HG03571 (cell line): ENCODE measurements at regions not wholly inside any gene's neighbourhood (a gene's known extent, or its start where the extent isn't known, plus 50 kb on each side); places are given as distances from the start of the nearest gene placed in this dataset.
"Not testable (repeated sequence)": the region's sequence is repeated elsewhere in the genome, so short reads cannot be mapped to it uniquely, and the experiment has no call there.

ENCODE experiments used
- ATAC-seq: cut with Tn5 transposase; IDR thresholded peaks from one replicate; pipeline ENCODE4 v1.9.1; 2021; ENCODE audit not compliant: unreplicated experiment

DNA sequence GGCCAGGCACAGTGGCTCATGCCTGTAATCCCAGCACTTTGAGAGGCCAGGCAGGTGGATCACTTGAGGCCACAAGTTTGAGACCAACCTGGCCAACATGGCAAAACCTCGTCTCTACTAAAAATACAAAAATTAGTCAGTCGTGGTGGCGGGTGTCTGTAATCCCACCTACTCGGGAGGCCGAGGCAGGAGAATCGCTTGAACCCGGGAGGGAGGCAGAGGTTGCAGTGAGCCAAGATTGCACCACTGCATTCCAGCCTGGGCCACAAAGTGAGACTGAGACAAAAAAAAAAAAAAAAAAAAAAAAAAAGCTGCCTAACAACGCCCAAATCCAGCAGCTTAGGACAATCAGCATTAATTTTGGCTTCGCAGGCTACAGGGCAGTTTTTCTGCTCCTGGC, 167.1 kb downstream of the GOSR1 start:
- not testable (repeated sequence) for ATAC-seq

DNA sequence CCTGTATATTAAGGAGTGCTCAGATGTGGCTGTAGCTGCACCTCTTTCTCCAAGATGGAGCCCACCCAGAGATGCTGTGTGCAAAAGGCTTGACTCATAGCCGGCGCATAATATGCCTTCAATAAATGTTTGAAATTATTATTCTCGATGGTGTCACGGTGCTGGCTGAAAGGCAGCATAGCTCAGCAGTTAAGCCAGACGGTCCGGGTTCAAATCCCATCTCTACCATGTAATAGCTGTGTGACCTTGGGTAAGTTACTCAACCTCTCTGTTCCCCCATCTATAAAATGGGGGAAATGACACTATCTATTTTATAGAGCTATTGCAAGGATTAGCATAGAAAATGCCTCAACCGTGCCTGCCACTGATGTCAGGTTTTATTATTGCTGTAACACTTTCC, 164.2 kb downstream of the GOSR1 start:
- ATAC-seq, result not testable (repeated sequence)

DNA sequence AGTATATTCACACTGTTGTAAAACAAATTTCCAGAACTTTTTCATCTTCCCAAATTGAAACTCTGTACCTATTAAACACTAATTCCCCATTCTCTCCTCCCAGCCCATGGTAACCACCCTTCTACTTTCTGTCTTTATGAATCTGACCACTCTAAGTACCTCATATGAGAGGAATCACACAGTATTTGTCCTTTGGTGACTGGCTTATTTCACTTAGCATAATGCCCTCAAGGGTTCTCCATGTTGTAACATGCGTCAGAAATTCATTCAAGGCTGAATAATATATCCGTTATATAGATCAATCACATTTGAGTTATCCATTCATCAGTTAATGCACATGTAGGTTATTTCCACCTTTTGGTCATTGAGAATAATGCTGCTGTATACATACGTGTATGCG, 162.2 kb downstream of the GOSR1 start:
- not testable (repeated sequence) for ATAC-seq

DNA sequence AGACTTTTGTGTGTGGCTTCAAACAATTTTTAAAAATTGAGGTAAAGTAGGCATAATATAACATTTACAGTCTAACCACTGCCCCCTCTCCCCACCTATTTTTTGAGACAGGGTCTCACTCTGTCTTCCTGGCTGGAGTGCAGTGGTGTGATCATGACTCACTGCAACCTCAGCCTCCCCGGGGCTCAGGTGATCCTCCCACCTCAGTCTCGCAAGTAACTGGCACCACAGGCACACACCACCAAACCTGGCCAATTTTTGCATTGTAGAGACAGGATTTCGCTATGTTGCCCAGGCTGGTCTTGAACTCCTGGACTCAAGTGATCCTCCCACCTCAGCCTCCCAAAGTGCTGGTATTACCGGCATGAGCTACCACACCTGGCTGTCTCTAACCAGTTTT, 161.8 kb downstream of the GOSR1 start:
- not testable (repeated sequence) for ATAC-seq

DNA sequence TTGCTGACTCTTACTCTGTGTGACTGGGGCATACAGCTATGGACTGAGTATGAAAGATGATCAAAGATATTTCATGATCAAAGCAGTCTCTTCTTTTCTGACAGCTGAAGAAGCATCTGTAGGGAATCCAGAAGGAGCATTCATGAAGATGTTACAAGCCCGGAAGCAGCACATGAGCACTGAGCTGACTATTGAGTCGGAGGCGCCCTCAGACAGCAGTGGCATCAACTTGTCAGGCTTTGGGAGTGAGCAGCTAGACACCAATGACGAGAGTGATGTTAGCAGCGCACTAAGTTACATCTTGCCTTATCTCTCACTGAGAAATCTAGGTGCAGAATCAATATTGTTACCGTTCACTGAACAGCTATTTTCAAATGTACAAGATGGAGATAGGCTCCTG, 154.4 kb downstream of the GOSR1 start:
- not testable (repeated sequence) for ATAC-seq

DNA sequence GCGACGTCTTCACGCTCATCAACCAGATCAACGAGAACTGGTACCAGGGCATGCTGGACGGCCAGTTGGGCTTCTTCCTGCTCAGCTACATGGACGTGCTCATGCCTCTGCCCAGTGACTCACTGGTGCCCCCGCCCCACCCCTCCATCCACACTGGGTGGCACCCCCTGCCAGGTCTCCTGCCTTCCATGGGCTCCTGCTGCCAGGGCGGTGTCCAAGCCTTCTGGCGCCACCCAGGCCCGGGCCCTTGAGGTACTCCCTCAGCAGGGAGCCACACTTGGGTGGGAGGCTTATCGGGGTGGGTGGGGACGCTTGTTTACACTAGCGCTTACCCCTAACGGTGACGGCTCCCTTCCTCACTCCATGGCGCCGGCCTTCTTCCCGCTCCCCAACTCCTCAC, 148.2 kb downstream of the GOSR1 start:
- ATAC-seq, result not testable (repeated sequence)

DNA sequence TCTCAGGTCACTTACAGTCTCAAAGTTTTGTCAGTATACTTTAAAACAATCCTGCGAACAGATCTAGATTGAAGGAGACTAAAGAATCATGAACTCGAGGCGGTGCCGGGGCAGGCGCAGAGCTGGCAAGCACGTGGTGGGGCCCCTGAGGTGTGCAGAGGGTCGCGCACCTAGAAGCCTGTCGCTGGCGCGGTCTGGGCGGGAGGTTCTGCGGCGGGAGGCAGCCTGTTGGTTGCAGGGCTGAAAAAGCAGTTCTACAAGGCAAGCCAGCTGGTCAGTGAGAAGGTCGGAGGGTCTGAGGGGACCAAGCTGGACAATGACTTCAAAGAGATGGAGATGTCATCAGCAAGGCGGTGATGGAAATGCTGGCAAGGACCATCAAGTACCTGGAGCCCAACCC, 147.0 kb downstream of the GOSR1 start:
- ATAC-seq, result not testable (repeated sequence)

DNA sequence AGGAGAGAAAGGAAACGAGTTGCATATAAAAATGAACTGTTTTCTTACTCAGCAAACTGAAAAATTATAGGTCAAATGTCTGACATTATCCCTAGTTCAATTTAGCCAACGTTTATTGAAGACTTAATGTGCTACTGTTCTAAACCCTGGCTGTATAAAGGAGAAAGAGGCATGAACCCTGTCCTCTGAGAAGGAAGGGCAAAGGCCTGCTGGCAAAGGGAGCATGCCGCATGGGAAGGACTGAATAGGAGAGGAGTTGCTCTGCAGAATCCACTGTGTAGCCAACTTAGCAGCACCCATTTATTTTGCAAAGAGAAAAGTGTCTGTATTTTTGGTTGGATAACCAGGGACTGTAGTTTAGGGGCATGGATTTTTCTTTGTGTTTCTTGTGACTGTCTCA, 132.5 kb downstream of the GOSR1 start:
- ATAC-seq, result not testable (repeated sequence)

DNA sequence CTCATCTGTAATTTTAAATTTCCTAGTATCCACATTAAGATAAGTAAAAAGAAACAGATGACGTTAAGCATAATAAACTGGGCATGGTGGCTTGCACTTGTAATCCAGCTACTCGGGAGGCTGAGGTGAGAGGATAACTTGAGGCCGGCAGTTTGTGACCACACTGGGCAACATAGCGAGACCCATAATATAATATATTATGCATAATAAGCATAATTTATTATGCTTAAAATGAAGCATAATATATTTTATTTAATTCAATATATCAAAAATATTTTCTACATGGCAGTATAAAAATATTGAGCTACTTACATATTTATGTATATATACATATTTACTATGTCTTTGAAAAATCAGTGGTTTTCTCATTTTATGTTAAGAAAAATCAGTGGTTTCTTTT, 128.3 kb downstream of the GOSR1 start:
- no peak for ATAC-seq

DNA sequence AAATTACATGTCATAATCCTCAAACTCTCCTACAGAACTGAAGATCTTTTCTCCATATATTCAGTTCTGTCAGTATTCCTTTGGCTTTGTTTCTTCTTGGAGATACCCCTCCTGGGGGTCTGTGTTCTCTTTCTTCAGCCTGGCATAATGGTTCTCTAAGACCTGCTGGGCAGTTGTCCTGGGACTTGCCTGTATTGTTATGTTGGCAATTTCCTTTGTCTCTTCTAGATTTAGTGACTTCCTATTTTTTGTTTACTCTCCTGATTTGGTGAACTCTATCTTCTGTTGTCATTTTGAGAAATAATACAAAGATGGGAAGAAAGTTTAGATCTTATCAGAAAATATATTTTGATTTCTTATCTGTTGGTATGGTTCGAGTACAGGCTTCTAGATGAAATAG, 127.8 kb downstream of the GOSR1 start:
- ATAC-seq, result no peak

DNA sequence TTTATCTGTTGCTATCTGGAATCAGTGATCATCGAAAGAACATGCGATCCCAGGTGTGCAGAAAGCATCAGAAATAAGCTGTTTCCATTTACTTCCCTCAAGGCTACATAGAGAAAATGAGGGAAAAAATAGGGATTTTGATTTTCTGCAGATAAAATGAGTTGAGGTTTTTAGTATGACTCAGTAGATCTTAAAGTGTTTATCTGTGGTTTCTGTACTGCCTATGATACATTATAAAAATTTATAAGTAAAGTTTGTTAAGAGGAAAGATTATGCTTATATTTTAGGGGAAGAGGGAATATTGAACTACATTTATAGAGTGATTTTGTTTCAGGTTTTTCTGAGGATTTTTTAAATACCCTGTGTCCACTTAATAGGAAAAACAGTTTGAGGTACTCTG, 125.2 kb downstream of the GOSR1 start:
- ATAC-seq, result not testable (repeated sequence)

DNA sequence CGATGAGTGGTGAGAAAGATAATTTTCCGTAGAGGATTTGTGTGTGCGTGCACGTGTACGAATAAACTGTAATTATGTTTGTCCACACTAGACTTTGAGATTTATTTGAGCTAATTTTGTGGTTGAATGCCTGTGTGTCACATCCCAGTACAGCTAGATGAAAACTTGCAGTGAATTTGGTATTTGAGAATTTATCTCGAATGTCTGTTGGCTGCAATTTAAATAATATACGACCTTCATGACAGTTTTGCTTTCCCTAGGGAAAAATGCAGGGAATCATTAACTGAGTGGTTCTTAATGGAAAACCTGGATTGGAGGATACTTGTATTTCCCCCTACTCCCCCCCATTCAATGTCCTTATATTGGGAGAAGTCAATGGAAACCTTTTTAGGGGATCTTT, 124.8 kb downstream of the GOSR1 start:
- not testable (repeated sequence) for ATAC-seq

DNA sequence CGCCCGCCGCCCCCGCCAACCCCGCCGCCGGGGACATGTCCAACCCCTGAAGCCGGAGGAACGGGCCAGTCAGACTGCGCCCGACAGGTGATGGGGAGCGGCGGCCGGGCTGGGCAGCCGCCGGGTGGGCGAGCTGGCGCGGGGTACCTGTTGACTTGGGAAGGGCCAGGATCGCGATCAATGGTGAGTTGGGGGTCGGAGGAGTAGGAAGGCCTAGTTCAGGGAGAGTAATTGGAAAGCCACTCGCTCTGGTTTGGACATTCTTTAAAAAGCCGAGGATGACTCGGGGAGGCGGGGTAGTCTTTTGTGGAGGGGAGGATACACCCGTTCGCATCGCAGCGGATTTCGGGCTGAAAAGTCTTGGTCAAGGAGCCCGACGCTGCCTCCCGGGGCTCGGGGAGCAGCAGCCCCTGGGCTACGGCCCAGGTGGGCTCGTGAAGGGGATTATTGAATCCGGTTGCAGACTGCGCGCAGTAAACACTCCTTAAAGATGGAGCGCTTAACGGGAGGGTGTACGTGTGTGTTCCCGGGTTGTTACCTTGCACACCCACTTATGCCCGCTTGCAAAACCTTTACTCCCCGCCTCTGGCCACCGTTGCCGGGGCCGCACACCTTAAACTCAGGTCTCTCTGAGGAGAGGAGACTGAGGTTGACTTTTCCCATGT, 123.8 kb downstream of the GOSR1 start:
- no peak for ATAC-seq

DNA sequence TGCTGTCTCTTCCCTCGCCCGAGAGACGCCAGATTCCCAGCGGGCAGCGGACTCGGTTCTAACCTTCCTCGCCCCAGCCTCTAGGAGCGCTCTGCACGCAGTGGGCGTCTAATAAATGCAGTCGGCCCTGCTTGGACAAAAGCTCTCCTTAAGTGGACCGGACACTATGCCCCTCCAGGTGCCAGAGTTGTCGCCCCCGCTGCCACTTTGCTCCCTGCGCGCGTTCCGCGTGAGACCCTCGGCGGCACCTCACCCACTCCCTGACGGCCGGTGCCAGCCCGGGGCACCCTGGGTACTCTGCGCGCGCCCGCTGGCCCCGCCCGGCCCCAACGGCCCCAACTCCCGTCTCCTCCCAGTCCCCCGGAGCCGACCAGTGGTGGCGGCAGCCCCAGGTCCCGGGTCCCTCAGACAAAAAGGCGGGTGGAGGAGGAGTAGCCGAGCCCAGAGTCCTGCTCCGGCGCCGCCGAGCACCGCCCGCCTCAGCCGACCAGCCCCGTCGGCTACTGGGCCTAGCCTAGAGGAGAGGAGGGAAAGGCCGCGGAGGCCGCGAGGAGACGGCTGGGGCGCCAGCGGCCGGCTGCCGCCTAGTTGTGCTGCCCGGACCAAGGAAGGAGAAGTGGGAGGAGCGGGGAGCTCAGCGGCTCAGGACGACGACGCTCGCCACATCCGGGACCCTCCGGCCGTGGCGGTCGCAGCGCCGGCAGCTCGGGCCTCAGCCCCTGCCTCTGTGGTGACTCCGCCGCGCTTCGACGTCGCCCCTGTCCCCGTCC, 123.0 kb downstream of the GOSR1 start:
- ATAC-seq, result peak; percentile 77

DNA sequence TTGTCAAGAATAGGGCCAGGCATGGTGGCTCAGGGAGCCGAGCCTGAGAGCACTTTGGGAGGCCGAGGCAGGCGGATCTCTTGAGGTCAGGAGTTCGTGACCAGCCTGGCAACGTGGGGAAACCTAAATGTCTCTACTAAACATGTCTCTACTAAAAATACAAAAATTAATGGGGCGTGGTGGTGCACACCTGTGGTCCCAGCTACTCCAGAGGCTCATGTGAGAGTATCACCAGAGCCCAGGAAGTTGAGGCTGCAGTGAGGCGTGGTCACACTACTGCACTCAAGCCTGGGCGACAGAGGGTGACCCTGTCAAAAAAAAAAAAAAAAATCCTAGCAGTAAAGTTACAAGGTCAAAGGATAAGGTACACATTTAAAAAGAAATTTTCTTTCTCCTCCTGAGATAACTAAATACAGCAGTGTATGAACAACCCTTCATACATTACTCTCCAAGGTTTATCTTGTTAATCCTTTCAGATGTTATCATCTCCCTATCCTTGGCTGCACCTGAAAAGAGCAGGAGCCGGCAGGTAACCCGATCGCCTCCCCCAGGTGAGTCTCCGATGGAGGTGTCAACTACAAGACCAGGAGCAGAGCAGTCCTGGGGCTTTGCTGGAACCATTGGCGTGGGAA, 122.3 kb downstream of the GOSR1 start:
- no peak for ATAC-seq

DNA sequence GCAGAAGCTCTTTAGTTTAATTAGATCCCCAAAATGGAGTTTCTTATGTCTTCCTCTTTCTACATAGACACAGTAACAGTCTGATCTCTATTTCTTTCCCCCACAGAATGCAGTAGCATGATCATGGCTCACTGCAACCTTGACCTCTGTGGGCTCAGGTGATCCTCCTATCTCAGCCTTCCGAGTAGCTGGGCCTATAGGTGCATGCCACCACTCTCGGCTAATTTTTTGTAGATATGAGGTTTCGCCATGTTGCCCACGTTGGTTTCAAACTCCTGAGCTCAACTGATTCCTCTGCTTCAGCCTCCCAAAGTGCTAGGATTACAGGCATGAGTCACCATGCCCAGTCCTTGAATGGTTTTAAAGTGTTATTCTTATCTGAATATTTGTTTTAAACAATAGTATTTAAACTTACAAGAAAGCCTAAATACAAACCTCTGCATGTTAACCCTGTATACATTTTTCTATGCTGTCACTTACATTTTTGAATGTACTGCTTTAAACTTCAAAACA, 120.6 kb downstream of the GOSR1 start:
- no peak for ATAC-seq

DNA sequence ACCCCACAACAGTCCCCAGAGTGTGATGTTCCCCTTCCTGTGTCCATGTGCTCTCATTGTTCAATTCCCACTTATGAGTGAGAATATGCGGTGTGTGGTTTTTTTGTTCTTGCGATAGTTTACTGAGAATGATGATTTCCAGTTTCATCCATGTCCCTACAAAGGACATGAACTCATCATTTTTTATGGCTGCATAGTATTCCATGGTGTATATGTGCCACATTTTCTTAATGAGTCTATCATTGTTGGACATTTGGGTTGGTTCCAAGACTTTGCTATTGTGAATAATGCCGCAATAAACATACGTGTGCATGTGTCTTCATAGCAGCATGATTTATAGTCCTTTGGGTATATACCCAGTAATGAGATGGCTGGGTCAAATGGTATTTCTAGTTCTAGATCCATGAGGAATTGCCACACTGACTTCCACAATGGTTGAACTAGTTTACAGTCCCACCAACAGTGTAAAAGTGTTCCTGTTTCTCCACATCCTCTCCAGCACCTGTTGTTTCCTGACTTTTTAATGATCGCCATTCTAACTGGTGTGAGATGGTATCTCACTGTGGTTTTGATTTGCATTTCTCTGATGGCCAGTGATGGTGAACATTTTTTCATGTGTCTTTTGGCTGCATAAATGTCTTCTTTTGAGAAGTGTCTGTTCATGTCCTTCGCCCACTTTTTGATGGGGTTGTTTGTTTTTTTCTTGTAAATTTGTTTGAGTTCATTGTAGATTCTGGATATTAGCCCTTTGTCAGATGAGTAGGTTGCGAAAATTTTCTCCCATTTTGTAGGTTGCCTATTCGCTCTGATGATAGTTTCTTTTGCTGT, 120.0 kb downstream of the GOSR1 start:
- ATAC-seq, result not testable (repeated sequence)

DNA sequence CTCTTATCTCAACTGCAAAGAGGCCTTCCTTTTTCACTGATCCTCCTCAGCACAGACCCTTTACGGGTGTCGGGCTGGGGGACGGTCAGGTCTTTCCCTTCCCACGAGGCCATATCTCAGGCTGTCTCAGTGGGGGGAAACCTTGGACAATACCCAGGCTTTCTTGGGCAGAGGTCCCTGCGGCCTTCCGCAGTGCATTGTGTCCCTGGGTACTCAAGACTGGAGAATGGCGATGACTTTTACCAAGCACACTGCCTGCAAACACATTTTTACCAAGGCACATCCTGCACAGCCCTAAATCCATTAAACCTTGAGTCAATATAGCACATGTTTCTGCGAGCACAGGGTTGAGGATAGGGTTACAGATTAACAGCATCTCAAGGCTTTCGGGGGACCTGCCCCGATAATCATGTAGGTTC, 117.8 kb downstream of the GOSR1 start:
- ATAC-seq, result not testable (repeated sequence)

DNA sequence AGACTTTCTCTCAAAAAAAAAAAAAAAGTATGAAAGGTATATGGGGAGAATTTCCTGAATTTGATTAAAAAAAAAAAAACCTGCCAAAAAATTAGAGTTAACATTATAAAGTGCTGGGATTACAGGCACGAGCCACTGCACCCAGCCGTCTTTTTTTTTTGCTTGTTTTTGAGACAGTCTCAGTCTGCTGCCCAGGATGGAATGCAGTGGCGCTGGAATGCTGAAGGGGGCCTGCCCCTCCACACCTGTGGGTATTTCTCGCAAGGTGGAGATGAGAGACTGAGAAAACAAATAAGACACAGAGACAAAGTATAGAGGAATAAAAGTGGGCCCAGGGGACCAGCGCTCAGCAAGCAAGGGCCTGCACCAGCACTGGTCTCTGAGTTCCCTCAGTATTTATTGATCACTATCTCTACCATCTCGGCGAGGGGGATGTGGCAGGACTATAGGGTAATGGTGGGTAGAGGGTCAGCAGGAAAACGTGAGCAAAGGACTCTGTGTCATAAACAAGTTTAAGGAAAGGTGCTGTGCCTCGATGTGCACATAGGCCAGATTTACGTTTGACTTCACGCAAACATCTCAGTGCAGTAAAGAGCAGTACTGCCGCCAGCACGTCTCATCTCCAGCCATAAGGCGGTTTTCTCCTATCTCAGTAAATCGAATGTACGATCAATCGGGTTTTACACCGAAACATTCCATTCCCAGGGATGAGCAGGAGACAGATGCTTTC, 117.2 kb downstream of the GOSR1 start:
- no peak for ATAC-seq

DNA sequence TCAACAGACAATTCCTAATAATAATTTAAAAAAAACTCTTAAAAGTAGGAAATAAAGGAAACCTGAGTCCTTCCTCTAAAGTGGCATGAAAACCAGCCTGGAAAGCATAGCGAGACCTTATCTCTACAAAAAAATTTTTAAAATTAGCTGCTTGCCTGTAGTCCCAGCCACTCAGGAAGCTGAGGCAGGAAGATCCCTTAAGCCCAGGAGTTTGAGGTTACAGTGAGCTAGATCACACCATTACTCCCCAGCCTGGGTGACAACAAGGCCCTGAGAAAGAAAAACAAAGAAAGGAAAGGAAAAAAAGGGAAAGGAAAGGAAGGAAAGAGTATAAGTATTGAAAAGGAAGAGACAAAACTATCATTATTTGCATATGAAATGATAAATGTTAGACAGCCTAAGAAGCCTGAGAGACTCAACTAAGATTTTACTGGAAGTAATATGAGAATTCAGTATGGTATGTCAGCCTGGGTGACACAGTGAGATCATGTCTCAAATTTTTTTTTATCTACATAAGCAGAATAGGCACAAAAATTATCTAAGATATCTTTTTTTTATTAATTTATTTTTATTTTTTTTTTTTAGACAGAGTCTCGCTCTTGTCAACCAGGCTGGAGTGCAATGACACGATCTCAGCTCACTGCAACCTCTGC, 113.0 kb downstream of the GOSR1 start:
- ATAC-seq, result no peak
